Umbilical cord (tissue), 1 donor: ENCODE measurements at regions not wholly inside any gene's neighbourhood (a gene's known extent, or its start where the extent isn't known, plus 50 kb on each side); places are given as distances from the start of the nearest gene placed in this dataset.
"Not testable (repeated sequence)": the region's sequence is repeated elsewhere in the genome, so short reads cannot be mapped to it uniquely, and the experiment has no call there.

Experiments used
- DNase-seq: peaks from one replicate; pipeline ENCODE4 v3.0.0-alpha.2; 2015; ENCODE audit warnings: low spot score

- DNase-seq, result peak; percentile 49
Observed at GRCh38 chr9:66601472-66601871, 299.1 kb upstream of the ZNF658 start.

GRCh38 chr9:66631521-66632046, 268.9 kb upstream of the ZNF658 start:
- DNase-seq, result not testable (repeated sequence)

GRCh38 chr9:66647675-66648074, 252.8 kb upstream of the ZNF658 start:
- DNase-seq, result not testable (repeated sequence)

GRCh38 chr9:66690242-66690641, 210.3 kb upstream of the ZNF658 start:
- not testable (repeated sequence) for DNase-seq

GRCh38 chr9:66695561-66696240, 204.8 kb upstream of the ZNF658 start:
- not testable (repeated sequence) for DNase-seq

GRCh38 chr9:66697343-66698065, 203.0 kb upstream of the ZNF658 start:
- not testable (repeated sequence) for DNase-seq

GRCh38 chr9:66698066-66698455, 202.5 kb upstream of the ZNF658 start:
- not testable (repeated sequence) for DNase-seq

- not testable (repeated sequence) for DNase-seq
Observed at GRCh38 chr9:66701411-66702377, 198.8 kb upstream of the ZNF658 start.

- not testable (repeated sequence) for DNase-seq
Observed at GRCh38 chr9:66711553-66711952, 189.0 kb upstream of the ZNF658 start.

- not testable (repeated sequence) for DNase-seq
Observed at GRCh38 chr9:66712870-66713269, 187.7 kb upstream of the ZNF658 start.

GRCh38 chr9:66713552-66713951, 187.0 kb upstream of the ZNF658 start:
- DNase-seq, result not testable (repeated sequence)

GRCh38 chr9:66720845-66721244, 179.7 kb upstream of the ZNF658 start:
- not testable (repeated sequence) for DNase-seq

- not testable (repeated sequence) for DNase-seq
Observed at GRCh38 chr9:66727540-66727939, 173.0 kb upstream of the ZNF658 start.

GRCh38 chr9:66736686-66737085, 163.8 kb upstream of the ZNF658 start:
- not testable (repeated sequence) for DNase-seq

GRCh38 chr9:66738418-66738817, 162.1 kb upstream of the ZNF658 start:
- not testable (repeated sequence) for DNase-seq

GRCh38 chr9:66740136-66740535, 160.4 kb upstream of the ZNF658 start:
- DNase-seq, result not testable (repeated sequence)

GRCh38 chr9:66745846-66746245, 154.7 kb upstream of the ZNF658 start:
- not testable (repeated sequence) for DNase-seq

- DNase-seq, result not testable (repeated sequence)
Observed at GRCh38 chr9:66752324-66752923, 148.1 kb upstream of the ZNF658 start.

GRCh38 chr9:66759825-66760492, 140.6 kb upstream of the ZNF658 start:
- not testable (repeated sequence) for DNase-seq

GRCh38 chr9:66764799-66765493, 135.6 kb upstream of the ZNF658 start:
- not testable (repeated sequence) for DNase-seq
